Smooth muscle cell (in vitro differentiated cells): ENCODE measurements at regions not wholly inside any gene's neighbourhood (a gene's known extent, or its start where the extent isn't known, plus 50 kb on each side); places are given as distances from the start of the nearest gene placed in this dataset.

ENCODE experiments used
- DNase-seq: peaks from one replicate; lab custom pipeline; 2025; ENCODE audit not compliant: unreplicated experiment; lab: John Stamatoyannopoulos, UW
- H2AFZ ChIP-seq: fragments of 200-600 bp; sonication (generic); 2 replicates; pipeline ENCODE4 v1.6.0; 2016; ENCODE audit warnings: antibody characterized with exemption, low read depth, mild to moderate bottlenecking
- H3F3A ChIP-seq: fragments of 200-600 bp; sonication (generic); 2 replicates; pipeline ENCODE4 v1.6.0; 2017; ENCODE audit warnings: antibody characterized with exemption, low read depth
- H3K27ac ChIP-seq: fragments of 200-600 bp; sonication (generic); 2 replicates; pipeline ENCODE4 v1.5.1; 2016; ENCODE audit warnings: low read depth, mild to moderate bottlenecking
- H3K27me3 ChIP-seq: fragments of 200-600 bp; sonication (generic); 2 replicates; pipeline ENCODE4 v1.6.1; 2016; ENCODE audit warnings: low read depth, mild to moderate bottlenecking
- H3K36me3 ChIP-seq: fragments of 200-600 bp; sonication (generic); 2 replicates; pipeline ENCODE4 v1.5.1; 2016; ENCODE audit warnings: low read depth
- H3K4me1 ChIP-seq: fragments of 200-600 bp; sonication (generic); 2 replicates; pipeline ENCODE4 v1.5.1; 2016; ENCODE audit warnings: low read depth
- H3K4me2 ChIP-seq: fragments of 200-600 bp; sonication (generic); 2 replicates; pipeline ENCODE4 v1.6.0; 2016; ENCODE audit warnings: mild to moderate bottlenecking
- H3K4me3 ChIP-seq: fragments of 200-600 bp; sonication (generic); 2 replicates; pipeline ENCODE4 v1.5.1; 2016; ENCODE audit warnings: mild to moderate bottlenecking
- H3K79me2 ChIP-seq: fragments of 200-600 bp; sonication (generic); 2 replicates; pipeline ENCODE4 v1.6.0; 2016; ENCODE audit warnings: low read depth, mild to moderate bottlenecking
- H3K9ac ChIP-seq: fragments of 200-600 bp; sonication (generic); 2 replicates; pipeline ENCODE4 v1.6.0; 2016; ENCODE audit warnings: low read depth
- H3K9me3 ChIP-seq: fragments of 200-600 bp; sonication (generic); replicated peaks from 2 replicates; pipeline ENCODE4 v1.5.1; 2016; ENCODE audit warnings: low read depth
- H4K20me1 ChIP-seq: fragments of 200-600 bp; sonication (generic); 2 replicates; pipeline ENCODE4 v1.6.0; 2016; ENCODE audit warnings: low read depth
- CTCF ChIP-seq: fragments of 200-600 bp; sonication (generic); IDR thresholded peaks from 2 replicates; pipeline ENCODE4 v1.5.1; 2017; ENCODE audit warnings: borderline replicate concordance, mild to moderate bottlenecking, antibody characterized with exemption; ENCODE audit not compliant: insufficient read depth, poor library complexity, severe bottlenecking
- WGBS: methylation state at CpG from one replicate; pipeline ENCODE4 v1.1.7; 2016; ENCODE audit warnings: low lambda C conversion rate; 5-methylcytosine and 5-hydroxymethylcytosine counted together

DNA sequence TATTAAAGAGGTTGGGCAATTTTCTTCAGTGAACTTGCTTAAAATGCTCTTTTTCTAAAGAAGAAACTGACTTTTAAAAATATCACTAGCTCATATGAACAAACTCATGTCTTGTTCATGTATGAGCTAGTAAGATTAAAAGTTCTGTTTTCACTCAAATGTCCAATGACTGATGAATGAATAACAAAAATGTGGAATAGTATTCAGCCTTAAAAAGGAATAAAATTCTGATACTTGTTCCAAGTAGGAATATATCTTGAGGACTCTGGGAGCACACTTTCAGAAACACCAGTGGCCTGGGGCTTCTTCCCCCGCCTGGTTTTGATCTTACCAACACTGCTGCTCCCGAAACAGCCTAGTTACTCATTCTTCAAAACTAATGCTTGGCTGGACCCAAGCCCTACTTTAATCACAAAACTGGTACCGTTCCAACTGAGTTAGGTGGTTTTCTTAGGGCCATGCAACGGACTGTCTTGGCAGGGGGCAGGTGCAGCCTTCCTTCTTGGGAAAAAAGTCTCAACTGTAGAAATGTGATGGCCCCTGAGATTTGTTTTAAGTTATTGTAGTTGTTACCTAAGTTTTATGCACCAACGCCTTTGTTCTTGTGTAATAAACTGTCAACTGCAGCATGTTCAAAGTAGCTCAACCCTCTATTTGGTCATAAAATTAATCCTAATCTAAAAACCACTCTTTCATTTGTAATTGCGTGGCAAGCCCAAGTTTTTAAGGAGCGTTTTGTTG, 116.0 kb downstream of the ETS2 start:
- H3K9me3 ChIP-seq = no peaks in the 10 kb centered on the region
- WGBS = 90% methylated on average over 7 of the region's 7 CpGs
- no peak for TF ChIP-seq CTCF
- peak overlapping the region; percentile 78 for H3K27ac ChIP-seq
- H3F3A ChIP-seq = peaks cover 3% of the 10 kb centered on the region
- H3K4me3 ChIP-seq = no peak overlapping the region
- no peaks in the 10 kb centered on the region for H3K27me3 ChIP-seq
- H3K9ac ChIP-seq = no peak overlapping the region
- H3K4me1 ChIP-seq = peaks cover 5% of the 10 kb centered on the region
- peak overlapping the region; percentile 79 for H3K4me2 ChIP-seq
- H4K20me1 ChIP-seq = no peaks in the 10 kb centered on the region
- no peaks in the 10 kb centered on the region for H3K36me3 ChIP-seq
- H2AFZ ChIP-seq = no peak overlapping the region
- DNase-seq = no peak
- no peaks in the 10 kb centered on the region for H3K79me2 ChIP-seq

GRCh38 chr21:38920631-38921398, 115.1 kb downstream of the ETS2 start:
- H3K27ac ChIP-seq = peak overlapping the region; percentile 78
- 19% methylated on average over 8 of the region's 8 CpGs for WGBS
- no peak overlapping the region for H3K9ac ChIP-seq

DNA sequence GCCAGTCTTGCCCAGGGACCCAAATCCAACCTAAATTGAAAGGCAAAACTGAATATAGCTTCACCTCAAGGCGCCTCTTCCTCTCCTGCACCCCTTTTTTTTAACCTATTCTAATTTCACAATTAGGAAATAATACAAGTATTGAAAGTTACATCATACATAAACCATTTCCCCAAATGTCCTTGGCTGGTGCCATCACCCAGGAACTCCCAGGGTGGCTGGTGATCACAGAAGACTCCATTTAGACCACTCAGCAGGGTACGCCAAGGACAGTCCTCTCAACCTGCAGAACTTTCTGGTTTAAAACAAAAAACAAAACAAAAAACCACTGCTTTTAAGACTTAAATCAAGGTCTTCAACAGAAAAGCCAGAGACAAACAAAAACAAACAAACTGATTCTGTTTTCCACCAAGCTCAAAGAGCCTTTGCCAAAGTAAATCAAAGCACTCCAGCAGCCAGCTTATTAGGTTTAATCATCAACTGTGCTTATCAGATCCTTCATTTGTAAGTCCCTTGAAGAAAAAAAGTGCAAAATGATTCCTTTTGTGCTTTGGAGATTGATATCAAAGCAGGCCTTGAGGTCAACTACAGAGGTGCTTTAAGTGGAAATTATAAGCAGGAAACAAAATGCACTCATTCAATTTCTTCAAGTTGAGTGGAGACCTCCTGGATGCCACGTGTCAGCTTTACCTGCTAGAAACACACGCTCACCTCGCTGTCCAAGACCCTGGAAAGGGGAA, 113.0 kb downstream of the ETS2 start:
- no peak for DNase-seq
- no peak overlapping the region for H3K4me3 ChIP-seq
- no peak overlapping the region for H2AFZ ChIP-seq
- H3F3A ChIP-seq = peaks cover 17% of the 10 kb centered on the region
- no peaks in the 10 kb centered on the region for H3K27me3 ChIP-seq
- TF ChIP-seq CTCF = no peak
- H3K36me3 ChIP-seq = no peaks in the 10 kb centered on the region
- no peaks in the 10 kb centered on the region for H3K79me2 ChIP-seq
- H4K20me1 ChIP-seq = no peaks in the 10 kb centered on the region
- H3K4me2 ChIP-seq = no peak overlapping the region
- H3K9me3 ChIP-seq = no peaks in the 10 kb centered on the region
- no peak overlapping the region for H3K9ac ChIP-seq
- peaks cover 8% of the 10 kb centered on the region for H3K4me1 ChIP-seq
- 94% methylated on average over 5 of the region's 5 CpGs for WGBS
- H3K27ac ChIP-seq = no peak overlapping the region

More at GRCh38 chr21:38920631-38921398, 115.1 kb downstream of the ETS2 start:
- no peak for DNase-seq
- H3F3A ChIP-seq = peaks cover 3% of the 10 kb centered on the region
- no peaks in the 10 kb centered on the region for H3K79me2 ChIP-seq
- H3K27me3 ChIP-seq = no peaks in the 10 kb centered on the region
- no peaks in the 10 kb centered on the region for H4K20me1 ChIP-seq
- H3K36me3 ChIP-seq = no peaks in the 10 kb centered on the region
- no peaks in the 10 kb centered on the region for H3K9me3 ChIP-seq
- no peak overlapping the region for H3K4me3 ChIP-seq
- peak overlapping the region; percentile 60 for H2AFZ ChIP-seq
- TF ChIP-seq CTCF = no peak
- peaks cover 5% of the 10 kb centered on the region for H3K4me1 ChIP-seq
- peak overlapping the region; percentile 79 for H3K4me2 ChIP-seq
